ENCODE measurements at regions not wholly inside any gene's neighbourhood (a gene's known extent, or its start where the extent isn't known, plus 50 kb on each side); places are given as distances from the start of the nearest gene placed in this dataset.

GRCh38 chr4:32425243-32425642 lies 1705.1 kb downstream of the PCDH7 start:
- CTCF ChIA-PET = no interaction called here

GRCh38 chr4:32427566-32427965 lies 1707.4 kb downstream of the PCDH7 start:
- no peak overlapping the region for H3K4me3 ChIP-seq (ENCODE audit: low read depth, low read length, poor library complexity, severe bottlenecking)
- ChIA-PET CTCF (no interaction called here), POLR2A (ENCODE audit: low non-redundant PET) (no interaction called here)
- H3K9me3 ChIP-seq (ENCODE audit: low read depth, low read length, poor library complexity, severe bottlenecking) = no peaks in the 10 kb centered on the region
- intact Hi-C loops (cut with micrococcal nuclease; ENCODE audit: unreplicated experiment) = loop anchor here (10.0 kb wide), 1 partner anchor 283 kb away; no protein-coding TSS in a partner anchor
- no TSS peak for BruUV-seq (replicated peaks)
- no peaks in the 10 kb centered on the region for H3K27me3 ChIP-seq (replicated peaks; ENCODE audit: insufficient read depth, low read depth, low read length, poor library complexity)
- no peak for TF ChIP-seq EZH2 (IDR thresholded peaks at IDR 0.05; ENCODE audit: borderline replicate concordance, low read depth, low read length, poor library complexity, severe bottlenecking)
- no peak for TF ChIP-seq CTCF (conservative IDR thresholded peaks at IDR 0.05; ENCODE audit: low read depth, low read length)
- no peaks in the 10 kb centered on the region for H3K4me1 ChIP-seq (ENCODE audit: insufficient read depth, low read length, poor library complexity, severe bottlenecking)
- H3K36me3 ChIP-seq (ENCODE audit: insufficient read depth, low read length, poor library complexity, severe bottlenecking) = no peaks in the 10 kb centered on the region
- DNase-seq (ENCODE audit: low spot score) = no peak
- H3K27ac ChIP-seq (ENCODE audit: low read depth, low read length, poor library complexity, severe bottlenecking) = no peak overlapping the region

More at GRCh38 chr4:32425243-32425642, 1705.1 kb downstream of the PCDH7 start:
- Histone ChIP-seq H3K9me3 (ENCODE audit: low read depth, low read length, poor library complexity, severe bottlenecking) (no peaks in the 10 kb centered on the region), H3K4me3 (ENCODE audit: low read depth, low read length, poor library complexity, severe bottlenecking) (no peak overlapping the region), H3K4me1 (ENCODE audit: insufficient read depth, low read length, poor library complexity, severe bottlenecking) (no peaks in the 10 kb centered on the region), H3K27ac (ENCODE audit: low read depth, low read length, poor library complexity, severe bottlenecking) (no peak overlapping the region), H3K27me3 (replicated peaks; ENCODE audit: insufficient read depth, low read depth, low read length, poor library complexity) (no peaks in the 10 kb centered on the region), H3K36me3 (ENCODE audit: insufficient read depth, low read length, poor library complexity, severe bottlenecking) (no peaks in the 10 kb centered on the region)
- intact Hi-C loops (cut with micrococcal nuclease; ENCODE audit: unreplicated experiment) = loop anchor here (10.0 kb wide), 1 partner anchor 280 kb away; no protein-coding TSS in a partner anchor
- BruUV-seq (replicated peaks) = no TSS peak
- no peak for DNase-seq (ENCODE audit: low spot score)
- no peak for TF ChIP-seq EZH2 (IDR thresholded peaks at IDR 0.05; ENCODE audit: borderline replicate concordance, low read depth, low read length, poor library complexity, severe bottlenecking)
- TF ChIP-seq CTCF (conservative IDR thresholded peaks at IDR 0.05; ENCODE audit: low read depth, low read length) = no peak
- POLR2A ChIA-PET (ENCODE audit: low non-redundant PET) = no interaction called here

DNA sequence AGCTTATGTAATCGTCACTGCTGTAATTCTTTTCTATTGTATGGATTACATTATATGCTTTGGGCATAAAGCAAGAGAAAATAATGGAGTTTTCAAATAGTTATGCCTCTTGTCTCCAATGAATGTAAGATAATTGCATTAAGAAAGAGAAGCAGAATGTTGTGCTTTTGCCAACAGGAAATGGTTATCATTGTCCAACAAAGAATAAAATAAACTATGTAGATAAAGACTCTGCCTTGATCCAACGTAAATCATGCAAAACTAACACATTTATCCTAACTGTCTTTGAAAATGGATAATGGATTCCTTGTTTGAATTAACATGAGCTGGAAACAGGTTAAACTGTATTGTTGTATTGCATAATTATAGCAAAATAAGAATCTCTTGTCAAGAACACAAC lies 1709.0 kb downstream of the PCDH7 start:
- Histone ChIP-seq H3K4me1 (ENCODE audit: insufficient read depth, low read length, poor library complexity, severe bottlenecking) (no peaks in the 10 kb centered on the region), H3K27me3 (replicated peaks; ENCODE audit: insufficient read depth, low read depth, low read length, poor library complexity) (no peaks in the 10 kb centered on the region), H3K27ac (ENCODE audit: low read depth, low read length, poor library complexity, severe bottlenecking) (no peak overlapping the region), H3K4me3 (ENCODE audit: low read depth, low read length, poor library complexity, severe bottlenecking) (no peak overlapping the region), H3K36me3 (ENCODE audit: insufficient read depth, low read length, poor library complexity, severe bottlenecking) (no peaks in the 10 kb centered on the region), H3K9me3 (ENCODE audit: low read depth, low read length, poor library complexity, severe bottlenecking) (no peaks in the 10 kb centered on the region)
- TF ChIP-seq EZH2 (IDR thresholded peaks at IDR 0.05; ENCODE audit: borderline replicate concordance, low read depth, low read length, poor library complexity, severe bottlenecking) = no peak
- TF ChIP-seq CTCF (conservative IDR thresholded peaks at IDR 0.05; ENCODE audit: low read depth, low read length) = no peak
- ChIA-PET CTCF (no interaction called here), POLR2A (ENCODE audit: low non-redundant PET) (no interaction called here)
- BruUV-seq (replicated peaks) = no TSS peak
- intact Hi-C loops (cut with micrococcal nuclease; ENCODE audit: unreplicated experiment) = loop anchor here (10.0 kb wide), 1 partner anchor 284 kb away; no protein-coding TSS in a partner anchor
- DNase-seq (ENCODE audit: low spot score) = peak; percentile 71
